ENCODE measurements at regions not wholly inside any gene's neighbourhood (a gene's known extent, or its start where the extent isn't known, plus 50 kb on each side); places are given as distances from the start of the nearest gene placed in this dataset.
"Not testable (repeated sequence)": the region's sequence is repeated elsewhere in the genome, so short reads cannot be mapped to it uniquely, and the experiment has no call there.

DNA sequence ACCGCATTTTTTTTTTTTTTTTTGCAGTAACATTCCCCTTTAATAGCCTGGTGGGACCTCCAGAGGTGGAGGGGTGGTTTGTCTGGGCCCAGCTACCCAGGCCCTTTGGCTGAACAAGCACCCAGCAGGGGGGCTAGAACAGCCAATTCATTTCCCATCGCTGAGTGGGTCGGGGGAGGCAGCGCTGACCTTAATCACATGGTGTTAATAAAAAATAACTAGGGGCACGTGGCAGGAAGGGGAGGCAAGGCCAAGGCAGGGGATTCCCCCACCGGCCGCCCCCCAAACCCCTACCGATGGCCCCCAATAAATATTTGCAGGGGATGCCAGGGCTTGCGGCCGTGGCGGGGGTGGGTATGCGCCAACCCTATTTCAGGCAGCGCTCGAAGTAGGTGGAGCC, 1709.9 kb downstream of the TP53TG3F start:
- H3K9me3 Mint-ChIP-seq (ENCODE audit: unreplicated experiment); H3K4me1 ChIP-seq (ENCODE audit: insufficient read depth, low read length); DNase-seq (ENCODE audit: low read depth); H3K9ac ChIP-seq (ENCODE audit: low read length); H3K36me3 Mint-ChIP-seq (ENCODE audit: low read depth, unreplicated experiment); H3K36me3 ChIP-seq (ENCODE audit: insufficient read depth, low read length); H3K4me1 Mint-ChIP-seq (ENCODE audit: low read depth, unreplicated experiment); H3K27ac Mint-ChIP-seq (ENCODE audit: unreplicated experiment); H3K27me3 ChIP-seq (ENCODE audit: insufficient read depth, low read length); H3K4me3 Mint-ChIP-seq (ENCODE audit: unreplicated experiment); H3K79me2 ChIP-seq (ENCODE audit: insufficient read depth, low read length); H3K4me3 ChIP-seq (ENCODE audit: insufficient read depth, low read depth, low read length); H4K20me1 ChIP-seq (ENCODE audit: insufficient read depth, low read length); H3K4me2 ChIP-seq (ENCODE audit: low read length); H3K27me3 Mint-ChIP-seq (ENCODE audit: low read depth, unreplicated experiment); H3K27ac ChIP-seq (ENCODE audit: low read depth, low read length); FAIRE-seq; H2AFZ ChIP-seq (ENCODE audit: low read depth, low read length); H3K9me3 ChIP-seq (ENCODE audit: insufficient read depth, low read depth, low read length): not testable (repeated sequence)

DNA sequence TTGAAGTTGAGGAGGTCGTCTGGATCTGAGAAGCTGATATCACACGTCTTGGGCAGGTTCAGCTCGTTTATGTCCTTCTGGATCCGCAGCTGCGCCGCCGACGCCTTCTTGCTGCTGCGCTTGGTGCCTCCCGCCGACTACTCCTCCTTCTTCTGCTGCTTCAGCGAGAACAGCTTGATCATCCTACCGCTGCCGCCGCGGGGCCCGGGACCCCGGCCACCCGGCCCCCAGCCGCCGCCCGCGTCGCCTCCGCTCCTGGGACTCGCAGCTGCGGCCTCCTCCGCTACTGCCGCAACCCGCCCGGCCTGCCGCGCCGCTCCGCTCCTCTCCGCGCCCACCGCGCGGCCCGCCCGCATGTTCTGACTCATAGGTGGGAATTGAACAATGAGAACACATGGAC, 1710.6 kb downstream of the TP53TG3F start:
- not testable (repeated sequence) for H3K79me2 ChIP-seq (ENCODE audit: insufficient read depth, low read length); H3K4me1 ChIP-seq (ENCODE audit: insufficient read depth, low read length); H3K4me3 ChIP-seq (ENCODE audit: insufficient read depth, low read depth, low read length); H3K4me1 Mint-ChIP-seq (ENCODE audit: low read depth, unreplicated experiment); H3K9me3 ChIP-seq (ENCODE audit: insufficient read depth, low read depth, low read length); H3K36me3 Mint-ChIP-seq (ENCODE audit: low read depth, unreplicated experiment); H3K27ac ChIP-seq (ENCODE audit: low read depth, low read length); H3K27ac Mint-ChIP-seq (ENCODE audit: unreplicated experiment); H3K27me3 ChIP-seq (ENCODE audit: insufficient read depth, low read length); H3K4me2 ChIP-seq (ENCODE audit: low read length); H3K4me3 Mint-ChIP-seq (ENCODE audit: unreplicated experiment); H4K20me1 ChIP-seq (ENCODE audit: insufficient read depth, low read length); FAIRE-seq; H3K36me3 ChIP-seq (ENCODE audit: insufficient read depth, low read length); H2AFZ ChIP-seq (ENCODE audit: low read depth, low read length); H3K9me3 Mint-ChIP-seq (ENCODE audit: unreplicated experiment); DNase-seq (ENCODE audit: low read depth); H3K27me3 Mint-ChIP-seq (ENCODE audit: low read depth, unreplicated experiment); H3K9ac ChIP-seq (ENCODE audit: low read length)

DNA sequence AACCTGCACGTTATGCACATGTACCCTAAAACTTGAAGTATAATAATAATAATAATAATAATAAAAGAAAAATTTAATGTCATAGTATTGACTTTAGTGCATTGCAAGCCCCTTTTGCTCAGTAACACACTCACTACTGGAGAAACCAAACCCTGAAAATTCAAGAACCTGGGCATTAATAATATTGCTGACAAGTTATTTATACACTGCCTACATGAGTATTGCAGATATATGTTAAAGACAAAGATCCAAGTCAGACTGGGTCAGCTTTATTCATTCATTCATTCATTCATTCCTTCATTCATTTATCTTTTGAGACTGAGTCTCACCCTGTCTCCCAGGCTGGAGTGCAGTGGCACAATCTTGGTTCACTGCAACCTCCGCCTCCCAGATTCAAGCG, 1711.2 kb downstream of the TP53TG3F start:
- Mint-ChIP-seq H3K36me3 (ENCODE audit: low read depth, unreplicated experiment) (no peaks in the 10 kb centered on the region), H3K27ac (ENCODE audit: unreplicated experiment) (no peak overlapping the region), H3K4me1 (ENCODE audit: low read depth, unreplicated experiment) (no peaks in the 10 kb centered on the region), H3K27me3 (ENCODE audit: low read depth, unreplicated experiment) (no peaks in the 10 kb centered on the region), H3K9me3 (ENCODE audit: unreplicated experiment) (peaks cover 6% of the 10 kb centered on the region), H3K4me3 (ENCODE audit: unreplicated experiment) (no peak overlapping the region)
- Histone ChIP-seq H3K27me3 (ENCODE audit: insufficient read depth, low read length) (no peaks in the 10 kb centered on the region), H3K9ac (ENCODE audit: low read length) (no peak overlapping the region), H2AFZ (ENCODE audit: low read depth, low read length) (no peak overlapping the region), H4K20me1 (ENCODE audit: insufficient read depth, low read length) (no peaks in the 10 kb centered on the region), H3K36me3 (ENCODE audit: insufficient read depth, low read length) (no peaks in the 10 kb centered on the region), H3K9me3 (ENCODE audit: insufficient read depth, low read depth, low read length) (peaks cover 6% of the 10 kb centered on the region), H3K79me2 (ENCODE audit: insufficient read depth, low read length) (no peaks in the 10 kb centered on the region), H3K4me3 (ENCODE audit: insufficient read depth, low read depth, low read length) (no peak overlapping the region), H3K27ac (ENCODE audit: low read depth, low read length) (no peak overlapping the region), H3K4me2 (ENCODE audit: low read length) (no peak overlapping the region), H3K4me1 (ENCODE audit: insufficient read depth, low read length) (no peaks in the 10 kb centered on the region)
- no peak for FAIRE-seq
- TF ChIP-seq EZH2 (IDR thresholded peaks at IDR 0.05; ENCODE audit: insufficient read depth, low read length) = no peak
- TF ChIP-seq, protein P1, sequence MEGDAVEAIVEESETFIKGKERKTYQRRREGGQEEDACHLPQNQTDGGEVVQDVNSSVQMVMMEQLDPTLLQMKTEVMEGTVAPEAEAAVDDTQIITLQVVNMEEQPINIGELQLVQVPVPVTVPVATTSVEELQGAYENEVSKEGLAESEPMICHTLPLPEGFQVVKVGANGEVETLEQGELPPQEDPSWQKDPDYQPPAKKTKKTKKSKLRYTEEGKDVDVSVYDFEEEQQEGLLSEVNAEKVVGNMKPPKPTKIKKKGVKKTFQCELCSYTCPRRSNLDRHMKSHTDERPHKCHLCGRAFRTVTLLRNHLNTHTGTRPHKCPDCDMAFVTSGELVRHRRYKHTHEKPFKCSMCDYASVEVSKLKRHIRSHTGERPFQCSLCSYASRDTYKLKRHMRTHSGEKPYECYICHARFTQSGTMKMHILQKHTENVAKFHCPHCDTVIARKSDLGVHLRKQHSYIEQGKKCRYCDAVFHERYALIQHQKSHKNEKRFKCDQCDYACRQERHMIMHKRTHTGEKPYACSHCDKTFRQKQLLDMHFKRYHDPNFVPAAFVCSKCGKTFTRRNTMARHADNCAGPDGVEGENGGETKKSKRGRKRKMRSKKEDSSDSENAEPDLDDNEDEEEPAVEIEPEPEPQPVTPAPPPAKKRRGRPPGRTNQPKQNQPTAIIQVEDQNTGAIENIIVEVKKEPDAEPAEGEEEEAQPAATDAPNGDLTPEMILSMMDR (IDR thresholded peaks at IDR 0.05; ENCODE audit: insufficient read depth, low read depth, low read length) = no peak
- no peak for DNase-seq (ENCODE audit: low read depth)

DNA sequence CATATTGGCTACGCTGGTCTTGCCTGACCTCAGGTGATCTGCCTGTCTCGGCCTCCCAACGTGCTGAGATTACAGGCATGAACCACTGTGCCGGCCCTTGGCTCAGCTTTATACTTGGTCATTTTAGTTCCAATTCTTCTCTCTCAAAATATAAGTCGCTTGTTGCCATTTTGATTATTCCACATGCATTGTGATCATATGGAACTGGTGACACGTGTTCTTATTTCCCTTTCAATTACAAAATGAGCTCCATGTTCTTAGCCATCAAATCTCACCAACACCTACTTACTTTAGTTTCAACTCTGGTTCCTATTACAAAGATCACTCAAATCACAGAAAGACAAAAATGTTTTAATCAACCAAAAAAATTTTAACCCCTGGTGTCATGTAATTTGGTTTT, 1711.7 kb downstream of the TP53TG3F start:
- H3K79me2 ChIP-seq (ENCODE audit: insufficient read depth, low read length) = no peaks in the 10 kb centered on the region
- no peak overlapping the region for H3K27ac ChIP-seq (ENCODE audit: low read depth, low read length)
- no peaks in the 10 kb centered on the region for H3K4me1 ChIP-seq (ENCODE audit: insufficient read depth, low read length)
- no peak for FAIRE-seq
- no peak for DNase-seq (ENCODE audit: low read depth)
- H3K27me3 Mint-ChIP-seq (ENCODE audit: low read depth, unreplicated experiment) = no peaks in the 10 kb centered on the region
- H3K27ac Mint-ChIP-seq (ENCODE audit: unreplicated experiment) = no peak overlapping the region
- no peaks in the 10 kb centered on the region for H3K27me3 ChIP-seq (ENCODE audit: insufficient read depth, low read length)
- H3K4me2 ChIP-seq (ENCODE audit: low read length) = no peak overlapping the region
- no peak overlapping the region for H2AFZ ChIP-seq (ENCODE audit: low read depth, low read length)
- no peak overlapping the region for H3K4me3 ChIP-seq (ENCODE audit: insufficient read depth, low read depth, low read length)
- no peaks in the 10 kb centered on the region for H3K4me1 Mint-ChIP-seq (ENCODE audit: low read depth, unreplicated experiment)
- no peaks in the 10 kb centered on the region for H3K36me3 Mint-ChIP-seq (ENCODE audit: low read depth, unreplicated experiment)
- no peak overlapping the region for H3K9ac ChIP-seq (ENCODE audit: low read length)
- peaks cover 6% of the 10 kb centered on the region for H3K9me3 ChIP-seq (ENCODE audit: insufficient read depth, low read depth, low read length)
- H3K4me3 Mint-ChIP-seq (ENCODE audit: unreplicated experiment) = no peak overlapping the region
- TF ChIP-seq, protein P1 (IDR thresholded peaks at IDR 0.05; ENCODE audit: insufficient read depth, low read depth, low read length) = no peak
- TF ChIP-seq EZH2 (IDR thresholded peaks at IDR 0.05; ENCODE audit: insufficient read depth, low read length) = no peak
- H3K9me3 Mint-ChIP-seq (ENCODE audit: unreplicated experiment) = peaks cover 6% of the 10 kb centered on the region
- H3K36me3 ChIP-seq (ENCODE audit: insufficient read depth, low read length) = no peaks in the 10 kb centered on the region
- no peaks in the 10 kb centered on the region for H4K20me1 ChIP-seq (ENCODE audit: insufficient read depth, low read length)

All from astrocyte (in vitro differentiated cells and primary cell).